K562 (cell line): ENCODE measurements at regions not wholly inside any gene's neighbourhood (a gene's known extent, or its start where the extent isn't known, plus 50 kb on each side); places are given as distances from the start of the nearest gene placed in this dataset.

Source experiments
- ATAC-seq: fragments of 200-7000 bp; cut with Tn5 transposase; 3 replicates; pipeline ENCODE4 v1.9.1; 2020; ENCODE audit warnings: moderate library complexity
- BruUV-seq: library from RNA; stranded (reverse); fragments of 400-500 nt; replicated peaks from 2 replicates; lab custom pipeline; 2021; lab: Mats Ljungman, UMichigan
- CTCF ChIA-PET: fragments of 300-600 bp; formaldehyde crosslinking; extraction: SDS; loops from one replicate; lab custom pipeline; 2021; ENCODE audit warnings: low intra/inter-chr PET ratio; lab: Yijun Ruan, JAX
- POLR2A ChIA-PET: fragments of 300-600, 350-650 bp; sonication (Branson Sonifier 250); formaldehyde crosslinking; extraction: SDS; loops from one replicate; lab custom pipeline; 2021; ENCODE audit warnings: antibody characterized with exemption, inconsistent platforms; lab: Yijun Ruan, JAX
- DNase-seq, 4 experiments: peaks; one replicate each; pipeline versions ENCODE4 v3.0.0 to v3.0.0-alpha.2; 2011 to 2018; ENCODE audit warnings: low spot score in 3 of 4, mixed read lengths in 3 of 4; ENCODE audit errors: extremely low read depth in 1 of 4
- FAIRE-seq: peaks from 2 replicates; lab custom pipeline; 2011; peaks lifted over from hg19 to GRCh38; lab: Jason Lieb, UNC
- H2AFZ ChIP-seq: 2 replicates; pipeline ENCODE4 v1.6.0; 2011; ENCODE audit warnings: low read depth, low read length, control low read depth, inconsistent platforms
- H3K27ac ChIP-seq: fragments of 200-600 bp; 3 replicates; pipeline ENCODE4 v1.8.0; 2011; ENCODE audit warnings: low read depth, mild to moderate bottlenecking, control low read depth, inconsistent platforms, low read length, moderate library complexity, mixed read lengths; ENCODE audit errors: extremely low read depth
- H3K27me3 ChIP-seq, 2 experiments: fragments of 300-600 bp in 1 of 2; 2 replicates in 1 of 2; 3 replicates in 1 of 2; pipeline versions ENCODE4 v1.6.0 to v1.8.0; 2011; ENCODE audit warnings: inconsistent platforms in 2 of 2, low read length in 2 of 2, mild to moderate bottlenecking in 1 of 2, mixed read lengths in 1 of 2, moderate library complexity in 1 of 2; ENCODE audit not compliant: control insufficient read depth in 2 of 2, insufficient read depth in 2 of 2
- H3K36me3 ChIP-seq: fragments of 300-600 bp; 3 replicates; pipeline ENCODE4 v1.8.0; 2011; ENCODE audit warnings: mild to moderate bottlenecking, low read length, inconsistent platforms; ENCODE audit not compliant: control insufficient read depth, insufficient read depth
- H3K4me1 ChIP-seq, 2 experiments: fragments of 200-600 bp in 1 of 2; replicated peaks in 1 of 2; 2 replicates in 1 of 2; 3 replicates in 1 of 2; pipeline versions ENCODE4 v1.5.1 to v1.8.0; 2011; ENCODE audit warnings: inconsistent platforms in 2 of 2, low read length in 2 of 2, mild to moderate bottlenecking in 1 of 2, mixed read lengths in 1 of 2, moderate library complexity in 1 of 2; ENCODE audit not compliant: control insufficient read depth in 2 of 2, insufficient read depth in 2 of 2
- H3K4me2 ChIP-seq: 2 replicates; pipeline ENCODE4 v1.6.1; 2011; ENCODE audit warnings: low read length, control low read depth, inconsistent platforms, mixed read lengths; ENCODE audit not compliant: insufficient read depth
- H3K4me3 ChIP-seq: fragments of 200-600 bp; sonication (generic), shearing (Covaris generic); 2 replicates; pipeline ENCODE4 v1.5.1; 2016; ENCODE audit warnings: control low read depth, inconsistent platforms
- H3K79me2 ChIP-seq: fragments of 200-600 bp; 3 replicates; pipeline ENCODE4 v1.8.0; 2011; ENCODE audit warnings: low read length, inconsistent platforms; ENCODE audit not compliant: control insufficient read depth, insufficient read depth
- H3K9ac ChIP-seq, 2 experiments: 2 replicates each; pipeline versions ENCODE4 v1.6.0 to v1.6.1; 2011; ENCODE audit warnings: low read depth in 2 of 2, low read length in 2 of 2, control low read depth in 1 of 2, inconsistent platforms in 1 of 2, mild to moderate bottlenecking in 1 of 2, mixed read lengths in 1 of 2; ENCODE audit not compliant: insufficient read depth in 1 of 2
- H3K9me1 ChIP-seq: one replicate; pipeline ENCODE4 v1.6.0; 2011; ENCODE audit warnings: inconsistent platforms, mild to moderate bottlenecking, low read length, moderate library complexity; ENCODE audit not compliant: control insufficient read depth, insufficient read depth
- H3K9me3 ChIP-seq: replicated peaks from 2 replicates; pipeline ENCODE4 v1.5.1; 2011; ENCODE audit warnings: low read depth, low read length, inconsistent platforms; ENCODE audit not compliant: control insufficient read depth, insufficient read depth
- H4K20me1 ChIP-seq: replicated peaks from 2 replicates; pipeline ENCODE4 v1.6.1; 2011; ENCODE audit warnings: low read length, inconsistent platforms, mixed read lengths; ENCODE audit not compliant: control insufficient read depth, insufficient read depth
- CBFA2T2 ChIP-seq: fragments of 450-650 bp; conservative IDR thresholded peaks from 2 replicates; pipeline ENCODE4 v1.6.1; 2017; ENCODE audit warnings: mild to moderate bottlenecking
- CUX1 ChIP-seq: fragments of 200-800 bp; sonication (Bioruptor generic); IDR thresholded peaks from 2 replicates; pipeline ENCODE4 v1.6.1; 2016; ENCODE audit warnings: missing genetic modification characterization, missing compliant biosample characterization
- HNRNPK ChIP-seq: fragments of 200-400 bp; formaldehyde crosslinking; IDR thresholded peaks from one replicate; pipeline ENCODE4 v1.6.1; 2018; ENCODE audit warnings: mild to moderate bottlenecking, low read depth, low read length; ENCODE audit not compliant: poor library complexity, severe bottlenecking
- MLX ChIP-seq, 2 experiments: fragments of 450-650 bp in 1 of 2; sonication (generic) in 1 of 2; formaldehyde crosslinking; conservative IDR thresholded peaks; 2 replicates each; pipeline versions ENCODE4 v1.4.0 to v1.8.1; 2020 to 2022; ENCODE audit warnings: mild to moderate bottlenecking in 1 of 2, missing genetic modification reagents in 1 of 2
- MXI1 ChIP-seq: IDR thresholded peaks from 2 replicates; pipeline ENCODE4 v1.6.1; 2011; ENCODE audit warnings: low read depth, mild to moderate bottlenecking, improper control_type of control experiment, low read length
- NCOA6 ChIP-seq: fragments of 450-650 bp; IDR thresholded peaks from 2 replicates; pipeline ENCODE4 v1.6.1; 2017; ENCODE audit warnings: mild to moderate bottlenecking
- NONO ChIP-seq, 2 experiments: fragments of 200-400 bp in 1 of 2; fragments of 450-650 bp in 1 of 2; formaldehyde crosslinking in 1 of 2; IDR thresholded peaks; 2 replicates each; pipeline ENCODE4 v1.6.1; 2017; ENCODE audit warnings: low read depth in 2 of 2, mild to moderate bottlenecking in 2 of 2, moderate library complexity in 2 of 2, low read length in 1 of 2
- SRSF1 ChIP-seq: fragments of 200-400 bp; formaldehyde crosslinking; IDR thresholded peaks from 2 replicates; pipeline ENCODE4 v1.6.1; 2017; ENCODE audit warnings: mild to moderate bottlenecking, low read depth, low read length, moderate library complexity
- ZNF507 ChIP-seq: conservative IDR thresholded peaks from 2 replicates; pipeline ENCODE4 v1.6.1; 2017; ENCODE audit warnings: missing genetic modification characterization, missing compliant biosample characterization
- in situ Hi-C: fragments of 300-500 bp; cut with MboI; formaldehyde crosslinking; loops from 4 replicates; pipeline ENCODE4 v1.15.0; 2018; ENCODE audit warnings: inconsistent platforms, mixed read lengths
- intact Hi-C: fragments of 100-400 bp; cut with micrococcal nuclease; formaldehyde crosslinking; loops from 2 replicates; pipeline ENCODE4 v1.14.2; 2022

GRCh38 chr2:180225118-180225517 lies 218.0 kb upstream of the CWC22 start:
- POLR2A ChIA-PET: no interaction called here
- peaks cover 3% of the 10 kb centered on the region; the same call in 1 of the 2 replicates for H3K9me3 ChIP-seq
- no peak for TF ChIP-seq MLX (CRISPR knock-in tag; conservative IDR thresholded peaks at IDR 0.05)
- no peak for TF ChIP-seq NONO (IDR thresholded peaks at IDR 0.05; ENCODE audit: low read depth in 2 of 2, low read length in 1 of 2)
- no peak for TF ChIP-seq ZNF507
- TF ChIP-seq HNRNPK: no peak
- TF ChIP-seq MXI1: no peak
- TF ChIP-seq CUX1: no peak
- TF ChIP-seq NCOA6: no peak
- TF ChIP-seq SRSF1: no peak
- no peak for TF ChIP-seq CBFA2T2
- H3K4me3 ChIP-seq: no peak overlapping the region
- BruUV-seq: no TSS peak
- CTCF ChIA-PET: no interaction called here
- intact Hi-C loops (no loop called here), in situ Hi-C loops (no loop called here)
- no peak overlapping the region for H3K27ac ChIP-seq
- H3K9ac ChIP-seq: no peak overlapping the region
- FAIRE-seq (no peak), DNase-seq (no peak), ATAC-seq (no peak)
- no peak overlapping the region for H3K4me2 ChIP-seq
- H3K36me3 ChIP-seq: no peaks in the 10 kb centered on the region
- no peaks in the 10 kb centered on the region for H3K27me3 ChIP-seq
- H3K79me2 ChIP-seq: no peaks in the 10 kb centered on the region
- H2AFZ ChIP-seq: no peak overlapping the region
- H3K4me1 ChIP-seq: no peaks in the 10 kb centered on the region
- no peaks in the 10 kb centered on the region for H4K20me1 ChIP-seq
- no peaks in the 10 kb centered on the region for H3K9me1 ChIP-seq
